ENCODE measurements at regions not wholly inside any gene's neighbourhood (a gene's known extent, or its start where the extent isn't known, plus 50 kb on each side); places are given as distances from the start of the nearest gene placed in this dataset.

GRCh38 chrX:110491846-110492620 is 133.4 kb downstream of the RTL9 start:
- TF ChIP-seq POLR2A (IDR thresholded peaks at IDR 0.05) (no peak), CTCF (IDR thresholded peaks at IDR 0.05) (no peak)

Measured in body of pancreas (tissue), 4 donors.